PC-3 (cell line): ENCODE measurements at regions not wholly inside any gene's neighbourhood (a gene's known extent, or its start where the extent isn't known, plus 50 kb on each side); places are given as distances from the start of the nearest gene placed in this dataset.

Experiments used
- CTCF ChIP-seq: fragments of 300-600 bp; sonication (generic); conservative IDR thresholded peaks from 2 replicates; pipeline ENCODE4 v1.5.1; 2017; ENCODE audit warnings: antibody characterized with exemption, low read depth, mild to moderate bottlenecking, low read length
- EZH2 ChIP-seq: fragments of 300-600 bp; sonication (generic); IDR thresholded peaks from one replicate; pipeline ENCODE4 v1.6.1; 2017; ENCODE audit warnings: antibody characterized with exemption, mild to moderate bottlenecking, low read length; ENCODE audit not compliant: unreplicated experiment
- EZH2phosphoT487 ChIP-seq: fragments of 300-600 bp; sonication (generic); IDR thresholded peaks from 2 replicates; pipeline ENCODE4 v1.6.1; 2018; ENCODE audit warnings: mild to moderate bottlenecking, antibody characterized with exemption, low read length, borderline replicate concordance

GRCh38 chr13:39811051-39811450 is 155.6 kb downstream of the COG6 start:
- TF ChIP-seq EZH2 (no peak), CTCF (no peak), EZH2phosphoT487 (no peak)
